Fibroblast of skin of left biceps (primary cell): ENCODE measurements at regions not wholly inside any gene's neighbourhood (a gene's known extent, or its start where the extent isn't known, plus 50 kb on each side); places are given as distances from the start of the nearest gene placed in this dataset.
"Not testable (repeated sequence)": the region's sequence is repeated elsewhere in the genome, so short reads cannot be mapped to it uniquely, and the experiment has no call there.

Source experiments
- DNase-seq, 2 experiments: peaks; one replicate each; pipeline ENCODE4 v3.0.0-alpha.2; 2013; ENCODE audit warnings: low read depth in 2 of 2

- DNase-seq, result not testable (repeated sequence)
These were observed 144.8 kb upstream of the XIRP2 start for GRCh38 chr2:166743482-166743881.

GRCh38 chr2:166727095-166727494 is 161.2 kb upstream of the XIRP2 start:
- DNase-seq, result no peak

- no peak for DNase-seq
These were observed 162.1 kb upstream of the XIRP2 start for GRCh38 chr2:166725927-166726924.

GRCh38 chr2:166716968-166717367 is 171.3 kb upstream of the XIRP2 start:
- DNase-seq, result no peak

GRCh38 chr2:166700079-166700478 is 188.2 kb upstream of the XIRP2 start:
- no peak for DNase-seq

- DNase-seq, result no peak
These were observed 193.1 kb upstream of the XIRP2 start for GRCh38 chr2:166695154-166695553.

GRCh38 chr2:166686057-166686456 is 192.0 kb upstream of the SCN7A start:
- DNase-seq, result not testable (repeated sequence)

GRCh38 chr2:166677996-166678395 is 183.9 kb upstream of the SCN7A start:
- no peak for DNase-seq

GRCh38 chr2:166676716-166677115 is 182.7 kb upstream of the SCN7A start:
- DNase-seq, result no peak

GRCh38 chr2:166675553-166675952 is 181.5 kb upstream of the SCN7A start:
- no peak for DNase-seq

GRCh38 chr2:166673986-166674385 is 179.9 kb upstream of the SCN7A start:
- no peak for DNase-seq

GRCh38 chr2:166671801-166672200 is 177.8 kb upstream of the SCN7A start:
- peak; percentile 31 to 39 for DNase-seq

GRCh38 chr2:166671235-166671634 is 177.2 kb upstream of the SCN7A start:
- DNase-seq, result peak in 1 of 2 experiments; percentile 26

- DNase-seq, result peak; percentile 62 to 64
These were observed 172.2 kb upstream of the SCN7A start for GRCh38 chr2:166665991-166666940.

- no peak for DNase-seq
These were observed 167.8 kb upstream of the SCN7A start for GRCh38 chr2:166661824-166662223.

- no peak for DNase-seq
These were observed 167.3 kb upstream of the SCN7A start for GRCh38 chr2:166661391-166661790.

GRCh38 chr2:166658901-166659300 is 164.9 kb upstream of the SCN7A start:
- DNase-seq, result no peak

GRCh38 chr2:166653185-166653813 is 159.2 kb upstream of the SCN7A start:
- DNase-seq, result peak; percentile 23 to 38

- no peak for DNase-seq
These were observed 157.9 kb upstream of the SCN7A start for GRCh38 chr2:166651991-166652390.

- peak; percentile 29 for DNase-seq
These were observed 157.1 kb upstream of the SCN7A start for GRCh38 chr2:166651080-166651675.

GRCh38 chr2:166647935-166648334 is 153.9 kb upstream of the SCN7A start:
- DNase-seq, result no peak
